Mammary epithelial cell (primary cell): ENCODE measurements at regions not wholly inside any gene's neighbourhood (a gene's known extent, or its start where the extent isn't known, plus 50 kb on each side); places are given as distances from the start of the nearest gene placed in this dataset.

Experiments
- EZH2 ChIP-seq: IDR thresholded peaks from 2 replicates; pipeline ENCODE4 v1.6.1; 2012; ENCODE audit warnings: low read length, inconsistent platforms, borderline replicate concordance
- TF ChIP-seq, protein P1 (sequence below), 2 donors: IDR thresholded peaks in 1 of 2; conservative IDR thresholded peaks in 1 of 2; 2 replicates each; pipeline ENCODE4 v1.5.1; 2011 to 2012; ENCODE audit warnings: inconsistent platforms in 2 of 2, low read length in 2 of 2, mild to moderate bottlenecking in 2 of 2, control low read depth in 1 of 2, low read depth in 1 of 2; ENCODE audit not compliant: insufficient read depth in 1 of 2; ENCODE audit errors: extremely low read depth in 1 of 2

- TF ChIP-seq, protein P1, sequence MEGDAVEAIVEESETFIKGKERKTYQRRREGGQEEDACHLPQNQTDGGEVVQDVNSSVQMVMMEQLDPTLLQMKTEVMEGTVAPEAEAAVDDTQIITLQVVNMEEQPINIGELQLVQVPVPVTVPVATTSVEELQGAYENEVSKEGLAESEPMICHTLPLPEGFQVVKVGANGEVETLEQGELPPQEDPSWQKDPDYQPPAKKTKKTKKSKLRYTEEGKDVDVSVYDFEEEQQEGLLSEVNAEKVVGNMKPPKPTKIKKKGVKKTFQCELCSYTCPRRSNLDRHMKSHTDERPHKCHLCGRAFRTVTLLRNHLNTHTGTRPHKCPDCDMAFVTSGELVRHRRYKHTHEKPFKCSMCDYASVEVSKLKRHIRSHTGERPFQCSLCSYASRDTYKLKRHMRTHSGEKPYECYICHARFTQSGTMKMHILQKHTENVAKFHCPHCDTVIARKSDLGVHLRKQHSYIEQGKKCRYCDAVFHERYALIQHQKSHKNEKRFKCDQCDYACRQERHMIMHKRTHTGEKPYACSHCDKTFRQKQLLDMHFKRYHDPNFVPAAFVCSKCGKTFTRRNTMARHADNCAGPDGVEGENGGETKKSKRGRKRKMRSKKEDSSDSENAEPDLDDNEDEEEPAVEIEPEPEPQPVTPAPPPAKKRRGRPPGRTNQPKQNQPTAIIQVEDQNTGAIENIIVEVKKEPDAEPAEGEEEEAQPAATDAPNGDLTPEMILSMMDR (conservative IDR thresholded peaks at IDR 0.05 in 1 of 2, IDR thresholded peaks at IDR 0.05 in 1 of 2; ENCODE audit: extremely low read depth in 1 of 2, insufficient read depth in 1 of 2, low read depth in 1 of 2, low read length in 2 of 2) = no peak
- no peak for TF ChIP-seq EZH2
Measured at GRCh38 chr3:80994085-80994665, 767.3 kb downstream of the GBE1 start.
